GM21825 (cell line): ENCODE measurements at regions not wholly inside any gene's neighbourhood (a gene's known extent, or its start where the extent isn't known, plus 50 kb on each side); places are given as distances from the start of the nearest gene placed in this dataset.
"Not testable (repeated sequence)": the region's sequence is repeated elsewhere in the genome, so short reads cannot be mapped to it uniquely, and the experiment has no call there.

Experiments
- ATAC-seq: cut with Tn5 transposase; IDR thresholded peaks from one replicate; pipeline ENCODE4 v1.9.1; 2021; ENCODE audit warnings: mild to moderate bottlenecking, moderate library complexity; ENCODE audit not compliant: unreplicated experiment

DNA sequence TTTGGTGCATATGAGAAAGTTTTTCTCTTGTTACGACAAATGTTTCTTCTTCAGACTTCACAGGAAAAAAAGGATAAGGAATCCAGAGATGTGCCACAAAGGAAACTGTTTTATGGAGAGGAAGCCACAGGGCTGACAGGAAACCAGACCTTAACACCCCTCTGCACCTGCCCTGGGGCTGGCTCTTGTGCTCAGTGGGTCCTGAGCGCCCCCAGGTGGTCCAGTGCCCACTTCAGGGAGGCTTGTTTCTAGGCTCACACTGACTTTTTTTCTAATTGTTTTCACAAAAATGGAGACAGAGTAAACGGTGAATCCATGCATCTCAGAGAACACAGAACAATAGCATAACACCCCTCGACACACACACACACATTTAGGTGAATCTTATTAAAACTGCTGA, 951.2 kb downstream of the TMEM121 start:
- not testable (repeated sequence) for ATAC-seq

DNA sequence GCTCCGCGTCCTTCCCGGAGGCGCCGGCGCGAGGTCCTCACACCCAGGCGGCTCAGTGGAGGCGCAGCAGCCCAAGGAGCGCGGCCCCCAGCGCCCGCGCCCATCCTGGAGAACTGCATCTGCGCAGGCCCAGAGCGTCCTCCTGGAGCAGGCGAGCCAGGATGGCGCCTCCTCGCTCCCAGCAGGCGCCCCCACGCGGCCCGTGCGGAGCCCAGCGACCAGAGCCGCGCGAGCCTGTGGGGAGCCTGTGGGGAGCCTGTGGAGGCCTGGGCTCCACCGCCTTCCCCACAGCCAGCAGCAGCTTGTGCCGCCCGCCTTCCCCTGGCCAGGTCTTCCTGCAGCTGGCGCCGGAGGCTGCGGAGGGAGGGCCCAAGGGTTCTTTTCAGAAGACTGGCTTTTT, 953.9 kb downstream of the TMEM121 start:
- not testable (repeated sequence) for ATAC-seq

DNA sequence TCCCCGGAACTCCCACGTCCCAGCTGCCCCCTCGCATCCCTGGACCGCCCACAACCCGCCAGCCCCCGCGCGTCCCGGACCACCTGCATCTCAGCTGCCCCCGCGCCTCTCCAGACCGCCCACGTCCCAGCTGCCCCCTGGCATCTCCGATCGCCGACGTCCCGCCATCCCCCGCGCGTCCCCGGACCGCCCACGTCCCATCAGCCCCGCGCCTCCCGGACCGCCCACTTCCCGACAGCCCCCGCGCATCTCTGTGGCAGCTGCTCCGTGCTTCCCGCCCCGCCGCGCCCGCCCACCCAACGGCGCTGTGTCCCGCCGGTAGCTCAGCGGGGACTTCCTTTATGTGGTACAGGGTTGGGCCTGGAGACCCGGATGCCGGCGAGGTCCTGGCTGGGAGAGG, 955.8 kb downstream of the TMEM121 start:
- not testable (repeated sequence) for ATAC-seq

- no peak for ATAC-seq
Measured at GRCh38 chr14:106487600-106487999, 961.2 kb downstream of the TMEM121 start.

- ATAC-seq: no peak
Measured at GRCh38 chr14:106488291-106488690, 961.9 kb downstream of the TMEM121 start.

DNA sequence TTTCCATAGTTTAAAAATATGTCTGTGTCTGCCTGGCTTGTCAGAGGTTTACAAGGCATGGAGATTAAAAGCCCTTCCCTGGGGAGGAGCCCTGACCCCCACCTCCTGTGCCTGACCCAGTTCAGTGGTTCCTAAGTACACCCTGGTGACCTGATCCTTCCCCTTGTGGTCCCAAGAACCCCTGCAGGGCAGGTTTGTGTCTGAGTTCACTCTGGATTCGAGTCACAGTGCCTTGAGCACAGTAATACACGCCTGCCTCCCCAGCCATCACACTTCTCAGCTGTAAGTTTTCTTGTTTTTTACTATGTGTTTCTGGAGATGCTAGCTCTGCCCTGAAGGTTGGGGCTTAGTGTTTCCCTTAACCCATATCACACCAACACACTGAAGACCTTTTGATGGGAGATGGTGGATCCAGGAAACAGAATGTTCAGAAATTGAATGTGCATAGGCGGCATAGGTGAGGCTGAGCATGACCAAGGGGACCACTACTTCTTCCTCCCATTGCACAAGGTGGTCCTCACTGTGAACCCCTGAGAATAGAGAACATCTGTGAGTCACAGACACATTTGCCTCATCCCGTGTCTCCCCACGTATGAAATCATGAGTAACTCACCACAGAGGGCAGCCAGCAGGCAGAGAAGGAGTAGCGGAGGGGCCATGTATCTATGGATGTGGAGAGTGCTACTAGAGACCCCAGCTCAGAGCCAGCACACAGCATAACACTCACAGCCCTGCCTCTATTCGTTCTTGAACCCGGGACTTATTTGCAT, 962.9 kb downstream of the TMEM121 start:
- no peak for ATAC-seq

DNA sequence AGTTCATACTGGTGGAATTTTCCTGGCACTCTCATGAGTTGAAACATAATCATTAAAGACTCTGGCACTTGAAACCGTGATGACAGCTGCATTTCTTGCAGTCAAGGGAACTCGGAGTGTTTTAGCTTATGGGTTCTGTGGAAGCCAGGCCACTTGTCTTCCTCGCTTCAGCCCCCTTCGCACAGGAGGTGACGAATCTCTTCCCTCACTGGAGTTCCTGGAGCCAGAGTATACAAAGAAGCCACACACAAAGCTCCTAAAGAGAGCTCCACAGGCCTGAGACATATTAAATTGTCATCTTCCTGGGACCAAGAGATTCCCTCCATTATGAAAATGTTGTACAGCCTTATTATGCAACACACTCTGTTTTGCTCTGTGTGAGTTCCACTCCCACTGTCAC, 964.1 kb downstream of the TMEM121 start:
- no peak for ATAC-seq

DNA sequence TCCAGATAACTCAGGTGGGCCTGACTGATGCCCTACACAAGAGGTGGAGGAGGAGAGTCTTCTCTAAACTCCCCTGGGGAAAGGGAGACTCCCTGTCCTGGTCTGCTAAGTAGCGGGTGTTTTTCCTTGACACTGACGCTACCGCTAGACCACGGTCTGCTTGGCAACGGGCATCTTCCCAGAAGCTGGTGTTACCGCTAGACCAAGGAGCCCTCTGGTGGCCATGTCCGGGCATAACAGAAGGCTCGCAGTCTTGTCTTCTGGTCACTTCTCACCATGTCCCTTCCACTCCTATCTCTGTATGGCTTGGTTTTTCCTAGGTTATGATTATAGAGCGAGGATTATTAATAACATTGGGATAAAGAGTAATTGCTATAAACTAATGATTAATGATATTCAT, 965.5 kb downstream of the TMEM121 start:
- ATAC-seq: no peak

DNA sequence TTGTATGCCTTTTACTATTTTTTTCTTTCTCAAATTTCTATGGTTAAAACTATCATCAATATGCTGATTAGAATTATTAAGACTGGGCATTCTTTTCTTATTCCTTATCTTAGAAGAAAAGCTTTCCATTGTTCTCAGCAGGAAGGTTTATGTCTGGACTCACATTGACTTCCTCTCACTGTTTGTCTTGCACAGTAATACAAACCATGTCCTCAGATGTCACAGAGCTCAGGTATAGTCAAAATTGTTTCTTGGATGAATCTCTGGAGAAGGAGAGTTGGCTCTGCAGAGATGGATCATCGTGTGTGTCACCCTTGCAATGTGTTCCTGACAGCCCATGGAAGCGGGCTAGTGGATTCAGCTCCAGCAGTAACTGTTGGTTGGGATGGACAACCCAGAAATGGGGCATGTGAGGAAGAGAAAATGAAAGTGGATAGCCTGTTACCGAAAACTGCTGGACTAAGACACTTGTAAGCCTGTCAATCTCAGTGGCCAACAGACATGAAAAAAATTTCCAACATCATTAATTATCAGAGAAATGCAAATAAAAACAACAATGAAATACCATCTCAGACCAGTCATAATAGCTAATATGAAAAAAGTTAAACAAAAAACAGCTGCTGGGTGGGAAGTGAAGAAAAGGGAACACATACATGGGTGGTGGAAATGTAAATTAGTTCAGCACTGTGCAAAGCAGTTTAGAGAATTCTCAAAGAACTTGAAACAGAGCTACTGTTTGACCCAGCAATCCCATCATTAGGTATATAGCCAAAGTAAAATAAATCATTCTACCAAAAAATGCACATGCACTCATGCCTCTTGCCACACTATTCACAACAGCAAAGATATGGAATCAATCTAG, 967.8 kb downstream of the TMEM121 start:
- no peak for ATAC-seq

DNA sequence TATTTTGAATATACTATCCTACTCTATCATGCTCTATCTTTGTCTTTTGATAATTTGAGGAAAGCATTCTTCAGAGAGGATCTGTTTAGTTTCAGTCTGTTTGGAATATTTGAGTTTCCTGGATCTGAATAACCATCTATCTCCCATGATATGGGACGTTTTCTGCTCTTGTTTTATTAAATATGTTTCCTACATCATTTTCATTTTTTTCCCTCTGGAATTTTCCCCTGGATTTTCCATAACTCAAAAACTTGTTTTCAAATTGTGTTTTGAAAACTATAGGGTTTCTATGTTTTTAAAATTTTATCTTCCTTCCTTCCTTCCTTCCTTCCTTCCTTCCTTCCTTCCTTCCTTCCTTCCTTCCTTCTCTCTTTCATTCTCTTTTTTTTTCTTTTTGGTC, 974.2 kb downstream of the TMEM121 start:
- no peak for ATAC-seq

- no peak for ATAC-seq
Measured at GRCh38 chr14:106501898-106502297, 975.5 kb downstream of the TMEM121 start.

DNA sequence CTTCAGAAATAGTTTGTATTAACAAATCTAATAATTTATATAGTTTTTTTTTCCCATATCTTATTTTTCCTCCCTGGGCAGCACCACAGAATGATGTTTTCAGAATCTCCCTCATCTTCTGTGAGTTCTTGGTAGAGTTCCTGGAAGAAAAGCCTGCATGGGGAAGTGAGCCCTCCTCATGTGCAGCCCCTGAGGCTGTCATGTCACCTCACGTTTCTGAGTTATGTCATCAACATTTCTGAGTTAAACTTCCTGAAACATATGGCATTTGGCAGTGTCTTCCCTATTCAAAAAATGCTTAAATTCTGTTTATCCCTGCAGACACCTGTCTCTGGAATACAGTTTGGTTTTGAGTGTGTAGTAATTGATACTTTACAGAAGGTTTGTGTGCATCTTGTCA, 979.0 kb downstream of the TMEM121 start:
- no peak for ATAC-seq

GRCh38 chr14:106506881-106507305, 980.5 kb downstream of the TMEM121 start:
- no peak for ATAC-seq

GRCh38 chr14:106507354-106507753, 981.0 kb downstream of the TMEM121 start:
- ATAC-seq: no peak

DNA sequence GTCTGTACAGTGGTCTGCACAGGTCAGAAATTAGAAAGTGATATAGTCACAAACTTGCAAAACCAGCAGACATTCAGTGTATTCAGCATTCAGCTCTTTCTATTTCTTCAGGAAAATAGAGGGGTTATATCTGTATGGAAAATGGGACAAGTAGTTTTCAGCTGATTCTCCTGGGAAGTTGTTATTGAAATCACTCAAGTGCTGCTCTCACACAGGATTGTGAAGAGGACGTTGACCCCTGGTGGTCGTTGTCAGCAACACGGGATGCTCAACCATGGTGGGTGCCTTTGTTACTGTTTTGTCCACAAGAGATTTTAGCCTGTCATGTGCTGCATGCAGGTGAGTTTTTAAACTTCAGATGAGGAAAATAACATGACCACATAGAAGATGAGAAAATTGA, 981.8 kb downstream of the TMEM121 start:
- no peak for ATAC-seq

DNA sequence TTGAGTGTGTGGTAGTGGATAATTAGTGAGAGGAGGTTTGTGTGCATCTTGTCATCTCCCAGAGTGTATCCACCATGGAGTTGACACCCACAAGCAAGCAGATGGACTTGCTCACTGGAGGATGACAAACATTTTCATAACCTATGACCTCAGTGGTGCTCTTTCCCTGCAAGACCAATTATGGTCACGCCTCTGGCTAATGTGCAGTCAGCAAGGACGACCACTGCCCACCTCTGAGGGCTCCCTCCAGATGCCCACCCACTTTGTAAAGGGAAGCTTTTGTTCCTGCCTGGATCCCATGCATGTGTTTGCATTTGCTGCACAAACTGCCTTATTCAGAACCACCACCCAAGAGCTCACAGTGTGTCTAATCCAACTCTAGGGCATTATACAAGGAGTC, 982.8 kb downstream of the TMEM121 start:
- ATAC-seq: no peak

DNA sequence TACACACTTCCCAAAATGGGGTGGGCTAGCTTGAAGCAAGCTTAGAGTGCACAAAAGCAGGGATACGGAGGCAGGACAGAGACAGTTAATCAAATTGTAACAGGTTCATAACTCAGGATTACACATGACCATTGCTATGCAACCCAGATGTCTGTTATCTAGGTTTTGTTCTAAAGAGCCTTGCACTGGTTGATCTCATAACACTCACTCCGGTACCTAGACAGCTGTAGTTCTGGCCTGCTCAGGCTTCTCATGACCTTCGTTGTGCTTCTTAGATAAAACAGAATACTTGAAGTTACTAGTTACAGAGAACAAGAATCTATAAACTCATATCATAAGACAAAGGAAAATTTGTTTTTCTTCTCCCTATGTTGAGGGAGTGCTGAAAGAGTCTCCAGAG, 983.4 kb downstream of the TMEM121 start:
- ATAC-seq: no peak

DNA sequence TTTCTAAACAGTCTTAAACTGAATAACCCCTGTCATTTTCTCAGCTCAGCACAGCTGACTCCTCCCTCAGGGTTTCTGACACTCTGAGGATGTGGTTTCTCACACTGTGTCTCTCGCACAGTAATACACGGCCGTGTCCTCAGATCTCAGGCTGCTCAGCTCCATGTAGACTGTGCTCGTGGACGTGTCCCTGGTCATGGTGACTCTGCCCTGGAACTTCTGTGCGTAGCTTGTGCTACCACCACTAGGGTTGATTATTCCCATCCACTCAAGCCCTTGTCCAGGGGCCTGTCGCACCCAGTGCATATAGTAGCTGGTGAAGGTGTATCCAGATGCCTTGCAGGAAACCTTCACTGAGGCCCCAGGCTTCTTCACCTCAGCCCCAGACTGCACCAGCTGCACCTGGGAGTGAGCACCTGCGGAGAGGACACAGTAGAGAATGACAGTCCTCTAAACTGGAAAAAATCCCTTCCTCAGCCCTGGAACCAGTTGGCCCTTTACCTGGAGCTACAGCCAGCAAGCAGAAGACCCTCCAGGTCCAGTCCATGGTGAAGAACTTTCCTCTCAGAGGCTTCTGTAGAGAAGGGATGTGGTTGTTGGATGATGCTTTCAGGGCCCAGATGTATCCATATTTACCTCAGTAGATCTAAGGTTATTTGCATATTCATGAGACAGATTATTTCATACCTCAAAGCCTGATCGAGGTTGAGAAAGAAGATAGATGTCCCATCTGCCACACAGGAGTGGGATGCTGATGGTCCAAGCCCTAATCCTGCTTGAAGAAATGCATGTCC, 984.8 kb downstream of the TMEM121 start:
- ATAC-seq: no peak

DNA sequence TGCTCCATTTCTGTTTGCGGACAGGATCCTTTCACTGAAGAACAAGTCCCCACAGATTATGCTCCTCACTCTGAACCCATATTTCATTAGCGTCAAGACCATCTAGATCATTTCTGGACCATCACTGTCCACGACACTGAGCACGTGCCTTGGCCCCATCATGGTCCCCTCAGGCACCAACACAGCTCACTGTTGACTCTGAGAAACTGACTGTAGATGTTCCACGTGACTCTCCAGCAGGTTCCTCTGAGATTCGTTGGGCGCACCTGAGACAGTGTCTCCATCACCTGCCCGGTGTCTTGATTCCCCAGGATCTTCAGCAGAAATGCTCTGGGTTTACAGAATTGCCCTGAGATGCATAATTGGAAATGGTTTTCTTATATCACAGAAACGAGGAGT, 985.4 kb downstream of the TMEM121 start:
- no peak for ATAC-seq

- ATAC-seq: no peak
Measured at GRCh38 chr14:106513302-106513701, 986.9 kb downstream of the TMEM121 start.
